Activated T-cell treated with anti-CD3 and anti-CD28 coated beads, Interleukin-2, amount 50 U/mL, for 24 hours (primary cell): ENCODE measurements at regions not wholly inside any gene's neighbourhood (a gene's known extent, or its start where the extent isn't known, plus 50 kb on each side); places are given as distances from the start of the nearest gene placed in this dataset.
"Not testable (repeated sequence)": the region's sequence is repeated elsewhere in the genome, so short reads cannot be mapped to it uniquely, and the experiment has no call there.

Experiments
- DNase-seq: peaks from one replicate; pipeline ENCODE4 v3.0.0-alpha.2; 2020
- H3K27ac Mint-ChIP-seq: 2 replicates; pipeline ENCODE4 v1.8.0; 2020; ENCODE audit warnings: mild to moderate bottlenecking, mixed read lengths
- H3K27me3 Mint-ChIP-seq: 2 replicates; pipeline ENCODE4 v1.8.0; 2020; ENCODE audit warnings: mixed read lengths
- H3K36me3 Mint-ChIP-seq: 2 replicates; pipeline ENCODE4 v1.8.0; 2020; ENCODE audit warnings: low read depth, mixed read lengths
- H3K4me1 Mint-ChIP-seq: 2 replicates; pipeline ENCODE4 v1.8.0; 2020; ENCODE audit warnings: low read depth, mixed read lengths
- H3K4me3 Mint-ChIP-seq: 2 replicates; pipeline ENCODE4 v1.8.0; 2020; ENCODE audit warnings: mild to moderate bottlenecking, moderate library complexity, mixed read lengths
- H3K9me3 Mint-ChIP-seq: 2 replicates; pipeline ENCODE4 v1.8.0; 2020; ENCODE audit warnings: mixed read lengths

DNA sequence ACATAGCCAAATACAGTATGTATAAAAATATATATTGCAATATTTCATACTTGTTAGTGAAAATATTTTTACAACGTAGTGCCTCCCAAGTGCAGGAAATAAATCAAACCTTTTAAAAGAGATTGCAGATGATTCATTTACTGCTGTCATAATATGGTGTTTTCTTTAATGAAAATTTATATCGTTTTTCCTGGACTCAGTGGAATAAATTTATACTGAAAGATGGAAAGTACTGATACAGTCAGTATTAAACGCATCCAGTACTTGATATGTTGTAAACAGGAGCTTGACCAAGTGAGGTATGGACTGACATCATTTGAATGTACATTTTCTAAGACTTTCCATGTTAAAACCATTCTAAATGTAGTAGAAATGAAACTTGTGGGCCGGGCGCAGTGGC, 143.4 kb upstream of the ZNF608 start:
- Mint-ChIP-seq H3K27ac (no peak overlapping the region), H3K27me3 (no peaks in the 10 kb centered on the region), H3K36me3 (no peaks in the 10 kb centered on the region), H3K9me3 (peaks cover 3% of the 10 kb centered on the region), H3K4me3 (no peak overlapping the region), H3K4me1 (no peaks in the 10 kb centered on the region)
- no peak for DNase-seq

DNA sequence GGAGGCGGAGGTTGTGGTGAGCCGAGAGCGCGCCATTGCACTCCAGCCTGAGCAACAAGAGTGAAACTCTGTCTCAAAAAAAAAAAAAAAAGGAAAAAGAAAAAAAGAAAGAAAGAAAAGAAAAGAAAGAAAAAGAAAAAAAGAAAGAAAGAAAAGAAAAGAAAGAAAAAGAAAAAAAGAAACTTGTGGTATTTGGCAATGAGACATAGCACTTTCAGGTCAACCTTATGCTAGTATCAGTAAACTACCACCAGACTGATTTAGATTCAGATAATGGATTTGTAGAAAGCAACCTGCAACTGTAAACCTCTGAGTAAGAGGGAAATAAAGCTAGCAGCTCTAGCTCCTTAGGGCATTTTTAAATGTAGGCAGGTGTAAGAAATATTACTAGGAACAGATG, 144.0 kb upstream of the ZNF608 start:
- H3K27me3 Mint-ChIP-seq, H3K27ac Mint-ChIP-seq, H3K36me3 Mint-ChIP-seq, H3K9me3 Mint-ChIP-seq, DNase-seq, H3K4me3 Mint-ChIP-seq, H3K4me1 Mint-ChIP-seq: not testable (repeated sequence)

DNA sequence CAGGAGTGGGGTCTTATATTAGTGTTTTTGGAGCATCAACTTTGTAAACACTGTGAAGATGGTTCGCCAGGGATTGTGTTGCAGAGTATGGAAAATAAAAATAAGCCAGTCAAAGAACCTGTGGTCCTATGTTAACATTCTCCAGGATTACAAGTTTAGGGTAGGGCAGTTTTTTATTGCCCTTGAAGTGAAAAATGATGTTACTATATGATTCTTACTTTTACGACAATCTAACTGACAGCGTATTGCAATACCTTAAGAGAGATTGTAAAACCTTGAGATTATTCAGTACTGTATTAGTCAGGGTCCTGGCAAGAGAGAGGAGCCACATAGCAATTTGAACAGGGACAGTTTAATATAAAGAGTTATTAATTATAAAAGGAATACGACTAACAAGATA, 144.7 kb upstream of the ZNF608 start:
- no peak overlapping the region for H3K4me3 Mint-ChIP-seq
- no peaks in the 10 kb centered on the region for H3K27me3 Mint-ChIP-seq

GRCh38 chr5:124892185-124892848, 145.9 kb upstream of the ZNF608 start:
- DNase-seq = no peak
- no peaks in the 10 kb centered on the region for H3K36me3 Mint-ChIP-seq
- H3K4me1 Mint-ChIP-seq = no peaks in the 10 kb centered on the region
- no peak overlapping the region for H3K27ac Mint-ChIP-seq
- H3K4me3 Mint-ChIP-seq = no peak overlapping the region
- H3K9me3 Mint-ChIP-seq = peaks cover 3% of the 10 kb centered on the region
- H3K27me3 Mint-ChIP-seq = no peaks in the 10 kb centered on the region

More for the DNA sequence above, 144.7 kb upstream of the ZNF608 start:
- Mint-ChIP-seq H3K36me3 (no peaks in the 10 kb centered on the region), H3K9me3 (peaks cover 3% of the 10 kb centered on the region), H3K4me1 (no peaks in the 10 kb centered on the region), H3K27ac (no peak overlapping the region)
- no peak for DNase-seq

GRCh38 chr5:124894541-124894940, 148.1 kb upstream of the ZNF608 start:
- H3K4me3 Mint-ChIP-seq = no peak overlapping the region
- peaks cover 3% of the 10 kb centered on the region for H3K9me3 Mint-ChIP-seq
- no peaks in the 10 kb centered on the region for H3K27me3 Mint-ChIP-seq
- H3K36me3 Mint-ChIP-seq = no peaks in the 10 kb centered on the region
- no peak overlapping the region for H3K27ac Mint-ChIP-seq
- no peak for DNase-seq
- H3K4me1 Mint-ChIP-seq = no peaks in the 10 kb centered on the region

- Mint-ChIP-seq H3K36me3 (no peaks in the 10 kb centered on the region), H3K4me3 (no peak overlapping the region), H3K27me3 (no peaks in the 10 kb centered on the region), H3K9me3 (peaks cover 3% of the 10 kb centered on the region), H3K4me1 (no peaks in the 10 kb centered on the region), H3K27ac (no peak overlapping the region)
- no peak for DNase-seq
Observed at GRCh38 chr5:124895236-124895635, 148.8 kb upstream of the ZNF608 start.

- H3K4me3 Mint-ChIP-seq = no peak overlapping the region
- no peaks in the 10 kb centered on the region for H3K27me3 Mint-ChIP-seq
- H3K9me3 Mint-ChIP-seq = no peaks in the 10 kb centered on the region
- no peaks in the 10 kb centered on the region for H3K36me3 Mint-ChIP-seq
- peaks cover 11% of the 10 kb centered on the region for H3K4me1 Mint-ChIP-seq
- H3K27ac Mint-ChIP-seq = no peak overlapping the region
- DNase-seq = no peak
Observed at GRCh38 chr5:124901081-124901480, 154.6 kb upstream of the ZNF608 start.

- H3K27me3 Mint-ChIP-seq = peaks cover 2% of the 10 kb centered on the region
- H3K4me3 Mint-ChIP-seq = no peak overlapping the region
- no peak overlapping the region for H3K27ac Mint-ChIP-seq
- H3K36me3 Mint-ChIP-seq = no peaks in the 10 kb centered on the region
- H3K9me3 Mint-ChIP-seq = no peaks in the 10 kb centered on the region
- DNase-seq = no peak
- H3K4me1 Mint-ChIP-seq = peaks cover 11% of the 10 kb centered on the region
Observed at GRCh38 chr5:124902097-124902821, 155.8 kb upstream of the ZNF608 start.

GRCh38 chr5:124905256-124906130, 159.1 kb upstream of the ZNF608 start:
- no peak overlapping the region for H3K27ac Mint-ChIP-seq
- peaks cover 14% of the 10 kb centered on the region for H3K4me1 Mint-ChIP-seq
- no peaks in the 10 kb centered on the region for H3K36me3 Mint-ChIP-seq
- no peak for DNase-seq
- H3K27me3 Mint-ChIP-seq = peaks cover 2% of the 10 kb centered on the region
- no peak overlapping the region for H3K4me3 Mint-ChIP-seq
- H3K9me3 Mint-ChIP-seq = no peaks in the 10 kb centered on the region

- Mint-ChIP-seq H3K27ac (no peak overlapping the region), H3K27me3 (peaks cover 2% of the 10 kb centered on the region), H3K36me3 (no peaks in the 10 kb centered on the region), H3K4me3 (no peak overlapping the region), H3K9me3 (no peaks in the 10 kb centered on the region), H3K4me1 (peaks cover 14% of the 10 kb centered on the region)
- no peak for DNase-seq
Observed at GRCh38 chr5:124906339-124907097, 160.1 kb upstream of the ZNF608 start.

DNA sequence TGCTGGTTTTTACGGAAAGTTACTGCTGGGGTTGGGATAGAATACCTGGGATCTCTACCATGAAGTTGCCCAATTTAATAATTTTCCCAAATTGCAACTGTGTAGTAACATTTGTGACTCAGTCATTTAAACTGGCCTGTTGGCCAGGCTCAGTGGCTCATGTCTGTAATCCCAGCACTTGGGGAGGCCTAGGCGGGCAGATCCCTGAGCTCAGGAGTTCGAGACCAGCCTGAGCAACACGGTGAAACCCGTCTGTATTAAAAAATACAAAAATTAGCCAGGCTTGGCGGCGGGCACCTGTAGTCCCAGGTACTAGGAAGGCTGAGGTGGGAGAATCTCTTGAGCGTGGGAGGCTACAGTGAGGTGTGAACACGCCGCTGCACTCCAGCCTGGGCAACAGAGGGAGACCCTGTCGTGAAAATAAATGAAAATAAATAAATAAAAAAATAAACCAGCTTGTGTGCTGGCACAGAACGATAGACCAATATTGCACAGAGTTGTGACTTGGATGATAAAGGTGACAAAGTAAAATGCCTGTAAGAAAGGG, 160.7 kb upstream of the ZNF608 start:
- H3K4me3 Mint-ChIP-seq = no peak overlapping the region
- H3K27me3 Mint-ChIP-seq = peaks cover 2% of the 10 kb centered on the region
- H3K27ac Mint-ChIP-seq = no peak overlapping the region
- no peaks in the 10 kb centered on the region for H3K9me3 Mint-ChIP-seq
- H3K36me3 Mint-ChIP-seq = no peaks in the 10 kb centered on the region
- no peak for DNase-seq
- peaks cover 12% of the 10 kb centered on the region for H3K4me1 Mint-ChIP-seq

- DNase-seq = no peak
- Mint-ChIP-seq H3K27me3 (peaks cover 2% of the 10 kb centered on the region), H3K4me1 (peaks cover 3% of the 10 kb centered on the region), H3K4me3 (no peak overlapping the region), H3K27ac (no peak overlapping the region), H3K9me3 (no peaks in the 10 kb centered on the region), H3K36me3 (no peaks in the 10 kb centered on the region)
Observed at GRCh38 chr5:124908581-124909451, 162.4 kb upstream of the ZNF608 start.

DNA sequence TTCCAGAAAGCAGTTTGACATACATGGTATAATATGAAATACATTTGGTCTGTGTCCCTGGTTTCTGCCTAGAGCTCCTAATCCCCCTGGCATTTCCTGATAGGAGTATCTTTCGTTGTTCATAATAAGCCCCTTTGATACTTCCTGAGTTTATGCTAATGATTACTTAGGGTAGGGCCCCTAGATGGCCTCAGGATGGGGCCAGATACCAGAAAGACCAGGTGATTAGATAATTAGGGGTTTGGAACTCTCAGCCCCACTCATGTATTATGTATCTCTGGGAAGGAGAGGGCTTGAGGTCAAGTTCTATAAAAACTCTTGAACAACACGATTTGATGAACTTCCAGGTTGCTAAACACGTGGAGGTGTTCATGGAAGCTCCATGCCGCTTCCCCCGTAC, 163.3 kb upstream of the ZNF608 start:
- Mint-ChIP-seq H3K9me3 (no peaks in the 10 kb centered on the region), H3K27ac (no peak overlapping the region), H3K4me1 (peaks cover 2% of the 10 kb centered on the region), H3K36me3 (no peaks in the 10 kb centered on the region), H3K4me3 (no peak overlapping the region), H3K27me3 (peaks cover 2% of the 10 kb centered on the region)
- no peak for DNase-seq
